Head of caudate nucleus (tissue), 42 donors: ENCODE measurements at regions not wholly inside any gene's neighbourhood (a gene's known extent, or its start where the extent isn't known, plus 50 kb on each side); places are given as distances from the start of the nearest gene placed in this dataset.
A peak's percentile ranks its signal among the peaks of the same experiment; 100 is the strongest.
"Not testable (repeated sequence)": the region's sequence is repeated elsewhere in the genome, so short reads cannot be mapped to it uniquely, and the experiment has no call there.

Experiments
- DNase-seq, 42 donors: peaks; one replicate each; pipeline versions ENCODE4 v3.0.0 to v3.0.0-alpha.2; 2020 to 2021; ENCODE audit warnings: mixed read lengths in 7 of 42
- intact Hi-C: fragments of 100-400 bp; cut with DNase I; formaldehyde crosslinking; loops from one replicate; pipeline ENCODE4 v1.15.0; 2022

DNA sequence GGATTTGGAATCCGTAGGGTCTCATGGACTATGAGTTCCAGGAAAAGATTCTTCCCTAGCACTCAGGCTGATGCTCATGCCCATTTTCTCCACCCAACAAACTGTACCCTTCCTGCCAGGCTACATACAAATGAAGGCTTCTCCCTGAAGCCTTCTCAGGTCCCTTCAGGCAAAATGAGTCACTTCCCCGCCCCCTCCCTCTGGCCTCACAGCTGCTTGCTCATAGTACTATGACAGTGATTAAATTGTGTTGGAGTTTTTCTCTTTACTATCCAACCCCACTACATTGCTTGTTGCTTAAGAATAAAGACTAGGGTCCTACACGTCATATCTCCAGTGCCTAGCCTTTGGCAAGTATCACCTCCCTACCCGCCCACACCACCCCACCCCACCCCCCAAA is 207.6 kb upstream of the NFIA start:
- intact Hi-C loops, result no loop called here
- DNase-seq, result peak in 1 of 42 donors; percentile 38

DNA sequence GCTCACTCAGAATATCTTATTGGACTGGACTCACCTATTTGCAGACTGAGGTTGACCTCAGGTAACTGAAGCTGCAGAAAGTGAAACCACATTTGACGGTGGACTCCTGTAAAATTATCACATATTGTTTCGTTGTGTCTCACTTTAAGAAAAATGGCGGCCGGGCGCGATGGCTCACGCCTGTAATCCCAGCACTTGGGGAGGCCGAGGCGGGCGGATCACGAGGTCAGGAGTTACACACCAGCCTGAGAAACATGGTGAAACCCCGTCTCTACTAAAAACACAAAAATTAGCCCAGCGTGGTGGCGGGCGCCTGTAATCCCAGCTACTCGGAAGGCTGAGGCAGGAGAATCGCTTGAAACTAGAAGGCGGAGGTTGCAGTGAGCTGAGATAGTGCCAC is 209.0 kb upstream of the NFIA start:
- DNase-seq, intact Hi-C loops: not testable (repeated sequence)

DNA sequence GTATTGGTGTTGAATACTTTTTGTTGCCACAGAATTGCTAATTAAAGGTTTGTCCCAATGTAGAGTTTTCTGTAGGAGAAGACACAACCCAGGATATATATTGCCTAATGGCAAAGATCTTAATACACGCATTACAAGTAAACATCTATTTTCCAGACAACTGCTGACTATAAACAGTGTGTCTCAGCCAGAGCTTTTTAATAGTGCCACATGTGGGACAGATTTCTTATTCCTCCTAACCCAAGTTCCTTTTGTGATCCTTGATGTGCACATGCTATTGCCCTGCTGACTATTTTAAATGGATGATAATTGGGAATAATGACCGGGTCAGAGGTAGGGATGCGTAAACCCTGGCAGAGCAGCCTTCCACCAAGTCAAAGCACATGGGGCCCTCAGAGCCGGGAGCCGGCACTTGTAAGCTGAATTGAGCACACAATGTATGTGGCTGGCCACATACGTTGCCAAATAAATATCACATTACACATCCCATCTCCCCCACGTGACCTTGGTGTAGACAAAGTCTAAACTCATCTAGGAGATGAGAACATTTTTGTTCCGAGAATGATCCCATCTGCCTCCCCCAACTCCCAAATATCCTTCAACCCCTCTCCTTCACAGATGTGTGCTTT is 209.8 kb upstream of the NFIA start:
- intact Hi-C loops, result no loop called here
- DNase-seq, result no peak

DNA sequence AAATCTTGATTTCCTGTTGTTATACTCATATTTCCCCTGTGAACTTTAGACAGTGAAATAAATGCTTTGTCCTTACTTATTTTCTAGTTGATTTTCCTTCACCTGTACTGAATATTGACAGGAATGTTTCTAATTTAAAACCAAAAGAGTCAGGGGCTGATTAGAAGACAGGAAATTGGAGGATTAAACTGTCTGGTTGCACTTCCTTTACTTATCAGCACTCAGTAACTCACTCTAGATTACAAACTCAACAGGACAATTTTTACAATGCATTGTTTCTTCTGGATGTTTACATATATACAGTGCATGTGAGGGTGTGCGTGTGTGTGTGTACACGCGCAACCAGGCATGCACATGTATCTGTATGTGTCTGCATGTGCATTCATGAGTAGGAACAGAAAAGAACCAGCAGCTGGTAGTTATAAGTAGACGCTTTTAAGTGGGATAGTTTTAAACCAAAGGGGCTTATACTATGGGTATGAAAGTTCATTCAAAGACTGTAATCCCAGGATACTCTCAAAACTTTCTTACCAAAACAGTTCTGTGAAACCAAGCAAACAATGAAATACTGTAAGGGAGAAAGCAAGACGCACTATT is 212.0 kb upstream of the NFIA start:
- no peak for DNase-seq
- intact Hi-C loops, result no loop called here

DNA sequence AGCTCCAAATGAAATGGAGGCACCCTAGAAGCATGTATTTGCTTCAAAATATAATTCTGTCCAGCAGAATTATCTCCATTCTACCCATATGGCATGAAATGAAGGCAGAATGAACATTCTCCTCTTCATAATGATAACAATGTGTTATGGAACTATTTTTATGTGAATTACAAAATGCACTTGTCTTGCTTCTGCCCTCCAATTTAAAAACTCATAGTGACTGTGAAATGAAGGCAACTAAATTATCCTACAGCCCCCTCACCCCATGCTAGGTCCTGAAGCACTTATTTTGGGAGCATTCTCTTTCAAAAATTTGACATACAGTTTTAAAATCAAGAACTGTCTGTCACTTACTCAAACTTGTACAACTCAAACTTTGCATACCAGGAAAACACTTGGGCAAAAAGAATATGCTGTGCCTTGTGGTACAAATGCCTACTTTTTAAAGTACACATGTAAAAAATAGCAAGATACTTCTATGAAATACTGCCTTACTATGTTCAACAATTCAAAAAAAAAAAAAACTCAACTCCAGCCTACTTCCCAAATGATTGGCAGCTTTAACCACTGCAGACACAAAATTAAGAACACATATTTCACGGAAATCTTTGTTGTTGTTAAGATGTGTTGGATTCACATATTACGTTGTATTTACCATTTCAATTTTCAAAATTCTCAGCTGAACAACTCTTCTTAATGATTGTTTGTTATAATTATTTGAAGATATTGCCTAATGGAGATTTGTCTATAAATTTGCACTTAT is 213.3 kb upstream of the NFIA start:
- DNase-seq, result no peak
- intact Hi-C loops, result no loop called here

DNA sequence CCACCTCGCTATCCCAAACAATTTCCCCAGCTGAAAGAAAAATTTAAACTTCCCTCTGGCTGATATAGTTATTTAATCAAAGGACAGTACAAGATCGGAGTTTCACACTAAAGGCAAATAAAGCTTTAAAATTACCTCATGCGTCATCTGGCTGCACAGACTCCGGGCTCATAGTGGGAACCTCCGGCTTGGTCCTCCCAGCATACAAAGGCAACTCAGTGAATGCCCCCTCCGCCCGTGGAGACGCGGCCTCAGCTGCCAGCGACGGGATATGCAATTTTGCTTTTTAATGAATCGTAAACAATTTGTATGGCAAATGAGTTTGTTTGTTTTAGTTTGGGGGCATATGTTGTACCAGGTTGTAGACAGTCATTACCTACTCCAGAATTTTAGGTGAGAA is 214.6 kb upstream of the NFIA start:
- intact Hi-C loops, result no loop called here

DNA sequence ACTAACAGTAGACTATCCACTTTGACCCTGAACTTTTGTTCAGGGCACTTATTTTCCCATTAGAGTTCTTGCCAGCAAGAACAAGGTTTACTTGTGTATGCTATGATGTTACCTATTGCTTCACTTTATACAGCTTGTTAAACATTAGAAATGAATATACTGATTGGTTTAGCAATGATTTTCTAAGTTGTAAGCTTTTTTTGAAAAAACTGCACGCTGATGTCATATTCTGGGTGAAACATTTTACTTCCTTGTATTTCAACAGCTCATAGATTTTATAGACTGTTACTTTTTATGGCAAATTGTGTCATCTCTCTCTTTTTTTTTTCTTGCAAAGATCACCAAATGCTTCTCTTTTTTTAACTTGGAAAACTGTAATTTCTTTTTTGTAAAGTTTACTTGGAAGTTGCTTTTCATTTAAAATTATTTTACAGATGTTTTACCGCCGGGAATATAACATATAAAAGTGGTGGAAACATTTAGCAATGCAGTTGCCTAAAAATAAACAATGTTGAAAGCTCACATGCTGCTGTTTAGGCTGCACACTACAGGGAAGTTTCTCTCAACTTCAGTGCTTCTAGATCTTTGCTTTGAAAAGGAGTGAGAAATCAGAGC is 215.3 kb upstream of the NFIA start:
- no peak for DNase-seq
- intact Hi-C loops, result no loop called here

More for the DNA sequence above, 214.6 kb upstream of the NFIA start:
- peak in 8 of 42 donors; percentile 5 to 52 (median 20) for DNase-seq

DNA sequence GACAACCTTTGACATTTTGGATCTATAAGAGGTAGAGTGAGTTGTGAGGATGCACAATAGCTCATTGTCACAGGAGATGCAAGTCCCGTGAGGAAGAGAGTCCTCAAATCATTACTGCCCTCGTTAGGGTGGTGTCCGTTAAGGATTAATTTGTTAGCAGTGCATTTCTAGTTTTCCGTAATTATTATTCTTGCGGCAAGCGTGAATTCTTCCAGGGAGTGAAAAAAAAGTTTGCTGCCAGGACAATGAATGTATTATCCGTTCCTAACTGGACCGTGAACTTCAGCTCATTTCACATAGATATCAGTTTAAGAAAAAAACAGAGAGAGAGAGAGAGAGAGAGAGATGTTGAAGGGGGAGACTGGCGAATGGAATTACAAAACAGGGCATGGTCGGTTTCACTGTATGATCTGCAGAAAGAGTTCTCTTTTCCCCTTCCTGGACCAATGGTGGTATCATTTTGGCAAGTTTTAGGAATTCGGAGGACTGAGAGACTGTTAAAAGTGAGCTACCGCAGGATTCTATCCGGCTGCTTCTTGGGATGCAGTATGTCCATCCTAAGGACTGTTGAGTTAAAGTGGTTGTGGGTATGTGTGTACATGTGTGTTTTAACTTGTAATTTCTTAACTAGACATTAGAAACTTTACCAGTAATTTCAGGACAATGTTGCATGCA is 216.0 kb upstream of the NFIA start:
- no peak for DNase-seq
- intact Hi-C loops, result no loop called here

DNA sequence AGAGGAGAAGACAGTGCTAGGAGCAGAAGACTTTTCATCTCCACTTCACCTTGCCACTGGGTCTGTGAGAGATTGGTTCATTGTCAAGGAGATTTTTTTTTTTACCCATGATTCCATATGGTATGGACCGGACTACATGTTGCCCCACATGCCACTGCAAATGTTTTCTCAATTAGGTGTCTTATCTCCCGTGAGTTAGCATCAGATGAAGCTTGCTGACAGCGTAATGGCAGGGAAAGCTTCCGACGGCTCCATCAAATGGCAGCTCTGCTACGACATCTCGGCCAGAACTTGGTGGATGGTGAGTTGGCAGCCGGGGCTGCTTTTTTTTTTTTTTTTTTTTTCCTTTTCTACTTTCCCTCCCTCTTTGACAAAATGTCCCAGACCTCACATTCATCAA is 217.2 kb upstream of the NFIA start:
- DNase-seq, result peak in 2 of 42 donors; percentile 9 to 14
- intact Hi-C loops, result no loop called here

DNA sequence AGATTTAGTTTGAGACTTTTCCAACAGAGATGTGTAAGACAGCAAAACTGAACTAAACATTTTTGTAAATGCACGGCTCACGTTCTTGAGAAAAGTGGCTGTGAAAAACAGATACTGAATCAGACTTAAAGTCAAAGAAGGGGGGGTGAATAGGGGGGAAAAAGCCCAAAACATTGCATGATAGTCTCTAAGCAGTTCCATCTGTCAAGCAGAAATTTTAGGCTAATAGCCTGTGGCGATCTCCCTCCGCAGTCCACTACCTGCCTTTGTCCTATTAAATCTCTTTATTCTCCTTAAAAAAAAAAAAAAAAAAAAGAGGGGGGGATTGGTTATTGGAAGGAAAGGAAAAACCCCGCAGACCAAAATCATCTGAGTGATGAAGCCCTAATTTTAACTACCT is 217.6 kb upstream of the NFIA start:
- intact Hi-C loops, result no loop called here
- no peak for DNase-seq

DNA sequence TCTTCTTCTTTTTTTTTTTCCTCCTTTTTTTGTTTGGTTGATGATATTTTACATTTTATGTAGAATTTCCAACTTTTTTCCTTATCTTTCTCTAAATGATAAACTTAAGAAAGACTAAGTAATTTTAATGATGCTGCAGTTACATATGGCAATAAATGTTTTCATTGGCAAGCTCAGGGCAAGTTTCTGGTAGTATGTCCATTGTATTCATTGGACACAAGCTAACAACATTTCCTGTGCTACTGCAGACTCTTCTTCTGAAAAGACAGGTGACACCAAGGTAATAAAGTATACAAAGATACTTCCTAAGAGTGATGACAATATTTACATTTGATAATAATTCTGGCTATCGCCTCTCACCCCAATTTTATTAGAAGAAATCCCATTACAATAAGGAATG is 219.2 kb upstream of the NFIA start:
- no peak for DNase-seq
- intact Hi-C loops, result no loop called here

DNA sequence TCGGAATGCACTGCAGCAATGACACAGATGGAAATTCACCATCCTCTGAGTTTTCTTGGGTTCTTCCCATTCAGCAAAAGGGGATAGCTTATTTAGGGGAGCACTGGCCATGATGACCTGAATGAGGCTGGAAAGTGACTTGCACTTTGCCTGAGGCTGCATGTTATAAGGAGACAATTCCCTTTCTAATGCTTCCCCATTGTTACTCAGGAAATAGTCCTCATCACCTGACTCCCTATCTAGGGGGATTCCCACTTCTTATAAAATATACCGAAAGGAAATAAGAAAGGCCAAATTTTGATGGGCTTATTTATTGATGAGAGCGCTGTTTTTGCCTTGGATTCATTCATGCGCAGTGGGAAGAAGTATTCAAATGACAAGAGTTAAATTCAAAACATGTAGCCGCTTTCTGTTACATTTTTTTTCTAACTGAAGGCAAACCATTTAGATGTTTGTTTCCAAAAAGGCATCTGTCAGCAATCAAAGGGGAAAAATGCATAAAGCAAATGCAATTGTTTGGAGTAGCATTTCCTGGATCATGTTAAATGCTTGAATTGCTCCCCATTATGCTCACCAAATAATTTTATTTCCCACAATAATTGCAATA is 220.3 kb upstream of the NFIA start:
- no peak for DNase-seq
- intact Hi-C loops, result no loop called here

DNA sequence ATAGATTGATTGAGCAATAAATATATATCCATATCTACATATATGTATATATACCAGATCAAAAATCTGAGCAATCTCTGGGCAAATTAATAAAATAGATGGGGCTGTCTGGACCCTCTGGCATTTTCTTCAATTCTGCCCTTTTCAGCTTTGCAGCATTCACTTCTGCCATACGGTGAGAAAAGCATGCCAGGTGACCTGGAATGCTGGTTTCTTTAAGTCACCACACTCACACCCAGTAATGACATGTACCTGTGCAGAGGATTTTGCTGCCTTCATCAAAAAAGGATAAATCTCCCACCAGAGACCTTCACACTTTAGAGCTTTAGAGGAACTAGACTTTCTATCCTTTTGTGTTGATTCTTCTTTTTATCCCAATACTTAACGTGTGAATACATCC is 223.2 kb upstream of the NFIA start:
- intact Hi-C loops, result no loop called here
- no peak for DNase-seq

DNA sequence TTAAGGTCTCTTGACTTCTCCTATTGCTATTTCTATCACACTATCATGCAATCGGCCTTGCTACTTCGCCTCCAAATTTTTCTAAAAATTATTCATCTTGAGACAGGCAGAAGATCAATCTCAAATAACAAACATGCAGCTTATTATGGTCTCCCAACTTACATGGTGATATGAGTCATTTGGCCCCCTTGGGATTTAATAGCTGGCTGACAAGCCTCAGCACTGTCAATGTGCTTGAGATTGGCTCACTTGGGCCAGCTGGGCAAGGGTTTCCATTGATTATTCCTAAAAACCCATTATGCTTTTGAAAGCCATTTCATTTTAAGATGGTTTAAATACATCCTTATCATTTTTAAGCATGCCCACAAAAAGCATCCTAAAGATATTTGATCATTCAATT is 224.5 kb upstream of the NFIA start:
- intact Hi-C loops, result no loop called here
- DNase-seq, result no peak

DNA sequence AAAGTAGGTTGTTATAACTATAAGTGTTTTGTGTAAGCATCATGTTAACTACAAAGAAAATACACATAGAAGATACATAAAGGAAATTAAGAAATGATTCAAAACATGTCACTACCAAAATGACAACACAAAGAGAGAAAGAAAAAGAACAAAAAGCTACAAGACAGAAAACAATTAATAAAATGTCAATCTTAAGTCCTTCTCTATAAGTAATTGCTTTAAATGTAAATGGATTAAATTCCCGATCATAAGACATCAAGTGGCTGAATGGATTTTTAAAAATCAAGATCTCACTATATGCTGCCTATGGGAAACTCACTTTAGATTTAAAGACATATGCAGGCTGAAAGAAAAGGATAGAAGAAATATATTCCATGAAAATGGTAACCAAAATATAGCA is 232.3 kb upstream of the NFIA start:
- no peak for DNase-seq
- intact Hi-C loops, result no loop called here

DNA sequence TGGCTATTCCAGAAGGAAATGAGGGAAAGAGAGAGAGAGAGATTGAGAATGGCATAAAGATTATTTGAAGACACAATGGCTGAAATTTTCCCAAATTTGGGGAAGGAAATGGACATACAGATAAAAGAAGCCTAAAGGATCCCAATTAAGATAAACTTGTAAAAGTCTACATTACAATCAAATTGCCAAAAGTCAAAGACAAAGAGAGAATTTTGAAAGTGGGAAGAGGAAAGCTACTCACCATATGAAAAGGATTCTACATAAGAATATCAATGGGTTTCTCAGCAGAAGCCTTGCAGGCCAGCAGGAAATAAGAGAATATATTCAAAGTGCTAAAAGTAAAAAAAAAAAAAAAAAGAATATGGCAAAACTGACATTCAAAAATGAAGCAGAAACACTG is 233.0 kb upstream of the NFIA start:
- DNase-seq, result no peak
- intact Hi-C loops, result no loop called here

DNA sequence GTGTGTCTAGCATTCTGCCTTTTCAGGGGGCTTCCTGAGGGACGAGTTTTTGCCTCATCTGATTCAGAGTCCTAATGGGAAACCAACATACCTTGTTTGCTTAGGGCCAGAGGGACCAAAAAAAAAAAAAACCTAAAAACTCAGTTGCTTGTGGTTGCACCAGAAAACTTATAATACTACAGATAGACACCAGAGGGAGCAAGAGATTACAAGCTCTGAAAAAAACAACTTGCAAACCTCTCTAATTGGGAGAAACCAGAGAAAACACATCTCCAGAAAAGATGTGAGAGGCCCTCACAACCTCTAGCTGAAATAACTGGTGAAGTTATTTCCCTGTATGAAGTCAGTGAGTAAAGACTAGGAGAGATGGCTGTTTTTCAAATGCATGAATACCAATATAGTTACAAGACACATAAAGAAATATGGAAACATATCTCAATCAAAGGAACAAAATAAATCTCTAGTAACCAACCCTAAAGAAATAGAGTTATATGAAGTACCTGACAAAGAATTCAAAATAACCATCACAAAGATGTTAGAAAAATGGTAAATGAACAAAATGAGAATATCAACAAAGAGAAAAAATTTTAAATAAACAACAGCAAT is 233.7 kb upstream of the NFIA start:
- DNase-seq, result no peak
- intact Hi-C loops, result no loop called here

DNA sequence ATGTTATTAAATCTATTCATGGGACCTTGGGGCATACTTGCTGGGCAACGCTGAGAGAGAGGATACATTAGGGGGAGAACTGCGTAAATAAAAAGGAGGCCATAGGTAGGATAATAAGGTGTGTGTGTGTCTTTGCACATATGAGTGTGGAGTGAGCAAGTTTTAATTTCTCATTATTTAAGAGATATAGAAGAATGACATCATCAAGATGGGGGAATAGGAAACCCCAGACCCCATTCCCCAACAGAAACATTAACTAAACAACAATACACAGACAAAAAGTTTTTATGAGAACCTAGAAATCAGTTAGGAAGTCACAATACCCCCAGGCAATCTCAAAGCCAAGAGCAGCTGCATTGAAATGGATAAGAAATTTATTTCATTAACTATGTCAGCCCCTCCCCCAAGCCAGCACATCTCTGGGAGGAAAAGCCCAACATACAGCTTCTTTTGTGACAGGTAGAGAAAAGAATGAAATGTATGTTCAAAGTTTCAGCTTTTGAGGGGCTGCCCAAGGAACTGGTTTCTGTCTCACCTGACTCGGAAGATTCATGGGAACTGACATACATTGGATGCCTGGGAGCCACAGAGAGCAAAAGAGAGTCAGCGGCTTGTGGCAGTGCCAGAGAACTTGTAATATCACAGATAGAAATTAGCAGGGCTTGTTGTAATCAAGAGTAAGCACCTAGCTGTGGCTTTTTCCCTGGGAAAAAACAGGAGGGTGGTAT is 234.3 kb upstream of the NFIA start:
- intact Hi-C loops, result no loop called here
- DNase-seq, result no peak
